HG03139 (cell line): ENCODE measurements at regions not wholly inside any gene's neighbourhood (a gene's known extent, or its start where the extent isn't known, plus 50 kb on each side); places are given as distances from the start of the nearest gene placed in this dataset.
"Not testable (repeated sequence)": the region's sequence is repeated elsewhere in the genome, so short reads cannot be mapped to it uniquely, and the experiment has no call there.

ENCODE experiments used
- ATAC-seq: cut with Tn5 transposase; IDR thresholded peaks from one replicate; pipeline ENCODE4 v1.9.1; 2021; ENCODE audit not compliant: unreplicated experiment

- no peak for ATAC-seq
Observed at GRCh38 chr4:126616795-126617194, 1016.0 kb upstream of the INTU start.

GRCh38 chr4:126627255-126627654, 1005.5 kb upstream of the INTU start:
- ATAC-seq = no peak

GRCh38 chr4:126628933-126629332, 1003.8 kb upstream of the INTU start:
- no peak for ATAC-seq

- no peak for ATAC-seq
Observed at GRCh38 chr4:126630230-126630629, 1002.5 kb upstream of the INTU start.

GRCh38 chr4:126633306-126633705, 999.5 kb upstream of the INTU start:
- no peak for ATAC-seq

GRCh38 chr4:126637706-126638105, 995.1 kb upstream of the INTU start:
- no peak for ATAC-seq

GRCh38 chr4:126647320-126647719, 985.4 kb upstream of the INTU start:
- no peak for ATAC-seq

- no peak for ATAC-seq
Observed at GRCh38 chr4:126647756-126648397, 984.9 kb upstream of the INTU start.

- ATAC-seq = no peak
Observed at GRCh38 chr4:126658411-126658810, 974.3 kb upstream of the INTU start.

- no peak for ATAC-seq
Observed at GRCh38 chr4:126661194-126661593, 971.6 kb upstream of the INTU start.

GRCh38 chr4:126664839-126665238, 967.9 kb upstream of the INTU start:
- no peak for ATAC-seq

- ATAC-seq = not testable (repeated sequence)
Observed at GRCh38 chr4:126670038-126670437, 962.7 kb upstream of the INTU start.

- ATAC-seq = no peak
Observed at GRCh38 chr4:126678618-126679017, 954.1 kb upstream of the INTU start.

- ATAC-seq = no peak
Observed at GRCh38 chr4:126679303-126679702, 953.5 kb upstream of the INTU start.

GRCh38 chr4:126682250-126682649, 950.5 kb upstream of the INTU start:
- no peak for ATAC-seq

GRCh38 chr4:126686491-126686890, 946.3 kb upstream of the INTU start:
- no peak for ATAC-seq

- ATAC-seq = no peak
Observed at GRCh38 chr4:126687655-126688358, 945.0 kb upstream of the INTU start.

GRCh38 chr4:126691797-126692196, 941.0 kb upstream of the INTU start:
- no peak for ATAC-seq

GRCh38 chr4:126697748-126698147, 935.0 kb upstream of the INTU start:
- ATAC-seq = no peak

GRCh38 chr4:126698224-126698623, 934.5 kb upstream of the INTU start:
- ATAC-seq = no peak

GRCh38 chr4:126701756-126702155, 931.0 kb upstream of the INTU start:
- no peak for ATAC-seq

GRCh38 chr4:126702747-126703146, 930.0 kb upstream of the INTU start:
- no peak for ATAC-seq

GRCh38 chr4:126705266-126705665, 927.5 kb upstream of the INTU start:
- no peak for ATAC-seq
